Neural progenitor cell (in vitro differentiated cells): ENCODE measurements at regions not wholly inside any gene's neighbourhood (a gene's known extent, or its start where the extent isn't known, plus 50 kb on each side); places are given as distances from the start of the nearest gene placed in this dataset.

Source experiments
- DNase-seq: peaks from one replicate; pipeline ENCODE4 v3.0.0-alpha.2; 2016; ENCODE audit warnings: low spot score
- H2AFZ ChIP-seq: fragments of 200-600 bp; sonication (generic); replicated peaks from 2 replicates; pipeline ENCODE4 v1.6.1; 2016; ENCODE audit warnings: antibody characterized with exemption
- H3F3A ChIP-seq: fragments of 200-600 bp; sonication (generic); 2 replicates; pipeline ENCODE4 v1.6.1; 2016; ENCODE audit warnings: antibody characterized with exemption, low read depth
- H3K27ac ChIP-seq: fragments of 200-600 bp; sonication (generic); 2 replicates; pipeline ENCODE4 v1.5.1; 2016; ENCODE audit warnings: mild to moderate bottlenecking
- H3K27me3 ChIP-seq: fragments of 200-600 bp; sonication (generic); 2 replicates; pipeline ENCODE4 v1.6.1; 2016; ENCODE audit warnings: mild to moderate bottlenecking, moderate library complexity
- H3K36me3 ChIP-seq: fragments of 200-600 bp; sonication (generic); 2 replicates; pipeline ENCODE4 v1.5.1; 2016
- H3K4me1 ChIP-seq: fragments of 200-600 bp; sonication (generic); 2 replicates; pipeline ENCODE4 v1.6.1; 2016; ENCODE audit warnings: mixed run types
- H3K4me2 ChIP-seq: fragments of 200-600 bp; sonication (generic); 2 replicates; pipeline ENCODE4 v1.6.1; 2016
- H3K4me3 ChIP-seq: fragments of 200-600 bp; sonication (generic); 2 replicates; pipeline ENCODE4 v1.5.1; 2016
- H3K79me2 ChIP-seq: fragments of 200-600 bp; sonication (generic); 2 replicates; pipeline ENCODE4 v1.6.1; 2016; ENCODE audit warnings: low read depth
- H3K9ac ChIP-seq: fragments of 200-600 bp; sonication (generic); 2 replicates; pipeline ENCODE4 v1.6.1; 2016
- H3K9me3 ChIP-seq: fragments of 200-600 bp; sonication (generic); 2 replicates; pipeline ENCODE4 v1.5.1; 2016; ENCODE audit warnings: low read depth
- H4K20me1 ChIP-seq: fragments of 200-600 bp; sonication (generic); 2 replicates; pipeline ENCODE4 v1.6.1; 2016; ENCODE audit warnings: low read depth
- H3K27ac Mint-ChIP-seq: 3 replicates; pipeline ENCODE4 v1.8.0; 2021; ENCODE audit warnings: mixed read lengths
- H3K27me3 Mint-ChIP-seq: 2 replicates; pipeline ENCODE4 v1.8.0; 2022; ENCODE audit warnings: low read depth, mild to moderate bottlenecking, inconsistent platforms, moderate library complexity, mixed read lengths; ENCODE audit not compliant: insufficient read depth
- H3K36me3 Mint-ChIP-seq: 3 replicates; pipeline ENCODE4 v1.8.0; 2021; ENCODE audit warnings: mixed read lengths
- H3K4me1 Mint-ChIP-seq: 3 replicates; pipeline ENCODE4 v1.8.0; 2021; ENCODE audit warnings: mixed read lengths
- H3K4me3 Mint-ChIP-seq: 3 replicates; pipeline ENCODE4 v1.8.0; 2021; ENCODE audit warnings: mild to moderate bottlenecking, moderate library complexity, mixed read lengths
- H3K9me3 Mint-ChIP-seq: 3 replicates; pipeline ENCODE4 v1.8.0; 2020; ENCODE audit warnings: mixed read lengths
- CTCF ChIP-seq: fragments of 200-600 bp; sonication (generic); IDR thresholded peaks from 2 replicates; pipeline ENCODE4 v1.5.1; 2017; ENCODE audit warnings: antibody characterized with exemption, mild to moderate bottlenecking
- EZH2 ChIP-seq: fragments of 200-600 bp; sonication (generic); IDR thresholded peaks from 2 replicates; pipeline ENCODE4 v1.6.1; 2017; ENCODE audit warnings: antibody characterized with exemption, mild to moderate bottlenecking, moderate library complexity
- EZH2phosphoT487 ChIP-seq: fragments of 200-600 bp; sonication (generic); IDR thresholded peaks from 2 replicates; pipeline ENCODE4 v1.6.1; 2017; ENCODE audit warnings: antibody characterized with exemption

- Mint-ChIP-seq H3K27me3 (peaks cover 2% of the 10 kb centered on the region), H3K4me3 (no peak overlapping the region), H3K36me3 (no peaks in the 10 kb centered on the region), H3K4me1 (no peaks in the 10 kb centered on the region), H3K27ac (no peak overlapping the region), H3K9me3 (peaks cover 10% of the 10 kb centered on the region)
- no peak overlapping the region for H3K27ac ChIP-seq
- no peaks in the 10 kb centered on the region for H3F3A ChIP-seq
- no peak overlapping the region for H3K4me2 ChIP-seq
- no peaks in the 10 kb centered on the region for H3K36me3 ChIP-seq
- TF ChIP-seq EZH2 (no peak), EZH2phosphoT487 (no peak), CTCF (no peak)
- no peak overlapping the region for H3K9ac ChIP-seq
- no peak overlapping the region for H3K4me3 ChIP-seq
- H3K27me3 ChIP-seq: no peaks in the 10 kb centered on the region
- no peak overlapping the region for H2AFZ ChIP-seq
- H3K79me2 ChIP-seq: no peaks in the 10 kb centered on the region
- no peak for DNase-seq
- H3K4me1 ChIP-seq: no peaks in the 10 kb centered on the region
- no peaks in the 10 kb centered on the region for H4K20me1 ChIP-seq
- H3K9me3 ChIP-seq: no peaks in the 10 kb centered on the region
Measured at GRCh38 chr4:66956426-66956825, 588.9 kb downstream of the CENPC start.

GRCh38 chr4:66955784-66956183, 589.5 kb downstream of the CENPC start:
- H3F3A ChIP-seq: no peaks in the 10 kb centered on the region
- H3K4me1 ChIP-seq: no peaks in the 10 kb centered on the region
- Mint-ChIP-seq H3K36me3 (no peaks in the 10 kb centered on the region), H3K4me3 (no peak overlapping the region), H3K27me3 (peaks cover 2% of the 10 kb centered on the region), H3K9me3 (peaks cover 10% of the 10 kb centered on the region), H3K27ac (no peak overlapping the region), H3K4me1 (no peaks in the 10 kb centered on the region)
- no peaks in the 10 kb centered on the region for H4K20me1 ChIP-seq
- no peak overlapping the region for H2AFZ ChIP-seq
- no peak overlapping the region for H3K4me3 ChIP-seq
- H3K36me3 ChIP-seq: no peaks in the 10 kb centered on the region
- no peak overlapping the region for H3K9ac ChIP-seq
- TF ChIP-seq EZH2 (no peak), EZH2phosphoT487 (no peak), CTCF (no peak)
- no peak overlapping the region for H3K27ac ChIP-seq
- no peak overlapping the region for H3K4me2 ChIP-seq
- no peak for DNase-seq
- H3K9me3 ChIP-seq: no peaks in the 10 kb centered on the region
- no peaks in the 10 kb centered on the region for H3K27me3 ChIP-seq
- H3K79me2 ChIP-seq: no peaks in the 10 kb centered on the region

GRCh38 chr4:66949419-66949818, 595.9 kb downstream of the CENPC start:
- peak; percentile 7 for DNase-seq
- TF ChIP-seq EZH2phosphoT487 (no peak), EZH2 (no peak), CTCF (no peak)
- Mint-ChIP-seq H3K27ac (no peak overlapping the region), H3K9me3 (peaks cover 8% of the 10 kb centered on the region), H3K27me3 (no peaks in the 10 kb centered on the region), H3K4me3 (no peak overlapping the region), H3K36me3 (no peaks in the 10 kb centered on the region), H3K4me1 (peaks cover 16% of the 10 kb centered on the region)
- Histone ChIP-seq H3K4me1 (peaks cover 9% of the 10 kb centered on the region), H3F3A (no peaks in the 10 kb centered on the region), H3K36me3 (no peaks in the 10 kb centered on the region), H3K27ac (peak overlapping the region; percentile 57), H3K9ac (no peak overlapping the region), H2AFZ (no peak overlapping the region), H3K27me3 (no peaks in the 10 kb centered on the region), H4K20me1 (no peaks in the 10 kb centered on the region), H3K9me3 (no peaks in the 10 kb centered on the region), H3K79me2 (no peaks in the 10 kb centered on the region), H3K4me2 (peak overlapping the region; percentile 42), H3K4me3 (no peak overlapping the region)
